Caco-2 (cell line): ENCODE measurements at regions not wholly inside any gene's neighbourhood (a gene's known extent, or its start where the extent isn't known, plus 50 kb on each side); places are given as distances from the start of the nearest gene placed in this dataset.

ENCODE experiments used
- BruUV-seq: library from RNA; stranded (reverse); fragments of 400-500 nt; replicated peaks from 2 replicates; lab custom pipeline; 2021; lab: Mats Ljungman, UMichigan
- CTCF ChIA-PET: fragments of 300-600 bp; sonication (Branson Sonifier 250); formaldehyde crosslinking; loops from one replicate; lab custom pipeline; 2022; ENCODE audit warnings: antibody characterized with exemption; lab: Charles Lee
- POLR2A ChIA-PET: fragments of 300-600 bp; sonication (Branson Sonifier 250); formaldehyde crosslinking; loops from one replicate; lab custom pipeline; 2022; ENCODE audit warnings: antibody characterized with exemption; lab: Charles Lee
- DNase-seq, 2 experiments: peaks; one replicate each; pipeline versions ENCODE4 v3.0.0 to v3.0.0-alpha.2; 2020 to 2022
- H3K27me3 ChIP-seq: replicated peaks from 2 replicates; pipeline ENCODE4 v1.6.0; 2011; ENCODE audit warnings: low read length; ENCODE audit not compliant: control insufficient read depth, insufficient read depth
- H3K36me3 ChIP-seq: 2 replicates; pipeline ENCODE4 v1.5.1; 2011; ENCODE audit warnings: low read length; ENCODE audit not compliant: control insufficient read depth, insufficient read depth
- H3K4me1 ChIP-seq: fragments of 250-450 bp; sonication (Bioruptor Pico); 2 replicates; pipeline ENCODE4 v1.5.1; 2020; ENCODE audit warnings: mild to moderate bottlenecking
- H3K4me3 ChIP-seq: 2 replicates; pipeline ENCODE4 v1.5.1; 2011; ENCODE audit warnings: low read depth, mild to moderate bottlenecking, control low read depth, low read length
- H3K9me3 ChIP-seq: fragments of 250-450 bp; sonication (Bioruptor Pico); 2 replicates; pipeline ENCODE4 v1.5.1; 2020; ENCODE audit warnings: mild to moderate bottlenecking, moderate library complexity
- H3K27ac Mint-ChIP-seq: one replicate; pipeline ENCODE4 v1.8.0; 2022; ENCODE audit warnings: mixed read lengths; ENCODE audit not compliant: unreplicated experiment
- H3K27me3 Mint-ChIP-seq: one replicate; pipeline ENCODE4 v1.8.0; 2022; ENCODE audit warnings: mixed read lengths; ENCODE audit not compliant: insufficient read depth, unreplicated experiment
- H3K36me3 Mint-ChIP-seq: one replicate; pipeline ENCODE4 v1.8.0; 2022; ENCODE audit warnings: mild to moderate bottlenecking, mixed read lengths; ENCODE audit not compliant: insufficient read depth, unreplicated experiment
- H3K4me1 Mint-ChIP-seq: one replicate; pipeline ENCODE4 v1.8.0; 2022; ENCODE audit warnings: low read depth, mixed read lengths; ENCODE audit not compliant: unreplicated experiment
- H3K4me3 Mint-ChIP-seq: one replicate; pipeline ENCODE4 v1.8.0; 2022; ENCODE audit warnings: mild to moderate bottlenecking, moderate library complexity, mixed read lengths; ENCODE audit not compliant: unreplicated experiment
- H3K9me3 Mint-ChIP-seq: one replicate; pipeline ENCODE4 v1.8.0; 2022; ENCODE audit warnings: mixed read lengths; ENCODE audit not compliant: unreplicated experiment
- intact Hi-C: fragments of 100-400 bp; cut with micrococcal nuclease; formaldehyde crosslinking; loops from one replicate; pipeline ENCODE4 v1.10.0; 2022; ENCODE audit not compliant: unreplicated experiment
- TF ChIP-seq, protein P1 (sequence below), 2 experiments: fragments of 200-600 bp in 1 of 2; IDR thresholded peaks; 1 replicate in 1 of 2; 2 replicates in 1 of 2; pipeline versions ENCODE4 v1.5.1 to v1.8.0; 2011 to 2022; ENCODE audit warnings: antibody characterized with exemption in 1 of 2, control low read depth in 1 of 2, inconsistent platforms in 1 of 2, low read depth in 1 of 2, low read length in 1 of 2, mild to moderate bottlenecking in 1 of 2, moderate library complexity in 1 of 2; ENCODE audit not compliant: insufficient read depth in 1 of 2, severe bottlenecking in 1 of 2, unreplicated experiment in 1 of 2

- Histone ChIP-seq H3K36me3 (no peaks in the 10 kb centered on the region), H3K4me3 (no peak overlapping the region), H3K27me3 (no peaks in the 10 kb centered on the region), H3K4me1 (no peaks in the 10 kb centered on the region), H3K9me3 (no peaks in the 10 kb centered on the region)
- H3K27ac Mint-ChIP-seq = no peak overlapping the region
- no peaks in the 10 kb centered on the region for H3K27me3 Mint-ChIP-seq
- no peak overlapping the region for H3K4me3 Mint-ChIP-seq
- TF ChIP-seq, protein P1, sequence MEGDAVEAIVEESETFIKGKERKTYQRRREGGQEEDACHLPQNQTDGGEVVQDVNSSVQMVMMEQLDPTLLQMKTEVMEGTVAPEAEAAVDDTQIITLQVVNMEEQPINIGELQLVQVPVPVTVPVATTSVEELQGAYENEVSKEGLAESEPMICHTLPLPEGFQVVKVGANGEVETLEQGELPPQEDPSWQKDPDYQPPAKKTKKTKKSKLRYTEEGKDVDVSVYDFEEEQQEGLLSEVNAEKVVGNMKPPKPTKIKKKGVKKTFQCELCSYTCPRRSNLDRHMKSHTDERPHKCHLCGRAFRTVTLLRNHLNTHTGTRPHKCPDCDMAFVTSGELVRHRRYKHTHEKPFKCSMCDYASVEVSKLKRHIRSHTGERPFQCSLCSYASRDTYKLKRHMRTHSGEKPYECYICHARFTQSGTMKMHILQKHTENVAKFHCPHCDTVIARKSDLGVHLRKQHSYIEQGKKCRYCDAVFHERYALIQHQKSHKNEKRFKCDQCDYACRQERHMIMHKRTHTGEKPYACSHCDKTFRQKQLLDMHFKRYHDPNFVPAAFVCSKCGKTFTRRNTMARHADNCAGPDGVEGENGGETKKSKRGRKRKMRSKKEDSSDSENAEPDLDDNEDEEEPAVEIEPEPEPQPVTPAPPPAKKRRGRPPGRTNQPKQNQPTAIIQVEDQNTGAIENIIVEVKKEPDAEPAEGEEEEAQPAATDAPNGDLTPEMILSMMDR (IDR thresholded peaks at IDR 0.05; ENCODE audit: insufficient read depth in 1 of 2, low read depth in 1 of 2, low read length in 1 of 2, severe bottlenecking in 1 of 2, unreplicated experiment in 1 of 2) = no peak
- ChIA-PET CTCF (no interaction called here), POLR2A (no interaction called here)
- BruUV-seq = no TSS peak
- H3K4me1 Mint-ChIP-seq = no peaks in the 10 kb centered on the region
- DNase-seq = no peak
- intact Hi-C loops = no loop called here
- no peaks in the 10 kb centered on the region for H3K36me3 Mint-ChIP-seq
- H3K9me3 Mint-ChIP-seq = peaks cover 6% of the 10 kb centered on the region
Measured at GRCh38 chr11:41659985-41660384, 200.5 kb upstream of the LRRC4C start.

DNA sequence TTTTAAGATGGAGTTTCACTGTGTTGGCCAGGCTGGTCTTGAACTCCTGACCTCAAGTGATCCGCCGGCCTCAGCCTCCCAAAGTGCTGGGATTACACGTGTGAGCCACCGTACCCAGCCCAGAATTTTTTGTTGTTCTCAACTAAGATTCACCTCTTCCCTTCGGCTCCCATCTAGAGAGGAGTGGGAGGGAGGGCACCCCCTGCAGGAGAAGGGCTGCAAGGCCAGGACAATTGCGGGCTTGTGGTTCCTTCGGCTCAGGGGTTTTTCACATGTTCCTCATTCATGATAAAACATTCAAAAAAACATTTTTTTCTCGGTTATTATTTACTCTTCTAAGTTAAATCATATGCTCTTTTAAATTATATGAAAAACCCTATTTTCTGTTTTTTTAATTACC lies 201.1 kb upstream of the LRRC4C start:
- ChIA-PET CTCF (no interaction called here), POLR2A (no interaction called here)
- H3K36me3 ChIP-seq = no peaks in the 10 kb centered on the region
- no peak overlapping the region for H3K4me3 ChIP-seq
- Mint-ChIP-seq H3K27me3 (no peaks in the 10 kb centered on the region), H3K27ac (no peak overlapping the region), H3K4me1 (no peaks in the 10 kb centered on the region), H3K9me3 (peaks cover under 1% of the 10 kb centered on the region), H3K4me3 (no peak overlapping the region), H3K36me3 (no peaks in the 10 kb centered on the region)
- peak in 1 of 2 experiments; percentile 10 for DNase-seq
- no TSS peak for BruUV-seq
- H3K4me1 ChIP-seq = no peaks in the 10 kb centered on the region
- TF ChIP-seq, protein P1 (IDR thresholded peaks at IDR 0.05; ENCODE audit: insufficient read depth in 1 of 2, low read depth in 1 of 2, low read length in 1 of 2, severe bottlenecking in 1 of 2, unreplicated experiment in 1 of 2) = no peak
- H3K27me3 ChIP-seq = no peaks in the 10 kb centered on the region
- H3K9me3 ChIP-seq = no peaks in the 10 kb centered on the region
- intact Hi-C loops = no loop called here

GRCh38 chr11:41665441-41666360 lies 206.2 kb upstream of the LRRC4C start:
- Histone ChIP-seq H3K4me1 (no peaks in the 10 kb centered on the region), H3K9me3 (no peaks in the 10 kb centered on the region), H3K4me3 (no peak overlapping the region), H3K27me3 (no peaks in the 10 kb centered on the region), H3K36me3 (no peaks in the 10 kb centered on the region)
- intact Hi-C loops = no loop called here
- H3K27me3 Mint-ChIP-seq = no peaks in the 10 kb centered on the region
- DNase-seq = no peak
- no peak overlapping the region for H3K4me3 Mint-ChIP-seq
- no TSS peak for BruUV-seq
- TF ChIP-seq, protein P1 (IDR thresholded peaks at IDR 0.05; ENCODE audit: insufficient read depth in 1 of 2, low read depth in 1 of 2, low read length in 1 of 2, severe bottlenecking in 1 of 2, unreplicated experiment in 1 of 2) = no peak
- no peaks in the 10 kb centered on the region for H3K4me1 Mint-ChIP-seq
- CTCF ChIA-PET = no interaction called here
- no peaks in the 10 kb centered on the region for H3K36me3 Mint-ChIP-seq
- POLR2A ChIA-PET = no interaction called here
- H3K9me3 Mint-ChIP-seq = no peaks in the 10 kb centered on the region
- no peak overlapping the region for H3K27ac Mint-ChIP-seq
